Activated CD4-positive, alpha-beta T cell treated with anti-CD3 and anti-CD28 coated beads, Interleukin-2, amount 10 ng/mL, durations not matched to agents 7 days and 5 days (primary cell): ENCODE measurements at regions not wholly inside any gene's neighbourhood (a gene's known extent, or its start where the extent isn't known, plus 50 kb on each side); places are given as distances from the start of the nearest gene placed in this dataset.
A peak's percentile ranks its signal among the peaks of the same experiment; 100 is the strongest.

Source experiments
- CTCF ChIA-PET: fragments of 350-600 bp; sonication (Branson Sonifier 250); formaldehyde crosslinking; loops from one replicate; lab custom pipeline; 2021; ENCODE audit warnings: antibody characterized with exemption; lab: Charles Lee
- POLR2A ChIA-PET: fragments of 350-600 bp; sonication (Branson Sonifier 250); formaldehyde crosslinking; loops from one replicate; lab custom pipeline; 2021; ENCODE audit warnings: antibody characterized with exemption; lab: Charles Lee
- DNase-seq: peaks from one replicate; pipeline ENCODE4 v3.0.0-alpha.2; 2020
- H3K27ac Mint-ChIP-seq: one replicate; pipeline ENCODE4 v1.8.0; 2021; ENCODE audit warnings: mild to moderate bottlenecking, moderate library complexity, mixed read lengths
- H3K27me3 Mint-ChIP-seq: one replicate; pipeline ENCODE4 v1.8.0; 2021; ENCODE audit warnings: mixed read lengths
- H3K36me3 Mint-ChIP-seq: one replicate; pipeline ENCODE4 v1.8.0; 2021; ENCODE audit warnings: low read depth, mixed read lengths
- H3K4me1 Mint-ChIP-seq: one replicate; pipeline ENCODE4 v1.8.0; 2021; ENCODE audit warnings: mixed read lengths
- H3K4me3 Mint-ChIP-seq: one replicate; pipeline ENCODE4 v1.8.0; 2021; ENCODE audit warnings: mild to moderate bottlenecking, moderate library complexity, mixed read lengths
- H3K9me3 Mint-ChIP-seq: one replicate; pipeline ENCODE4 v1.8.0; 2021; ENCODE audit warnings: mixed read lengths

DNA sequence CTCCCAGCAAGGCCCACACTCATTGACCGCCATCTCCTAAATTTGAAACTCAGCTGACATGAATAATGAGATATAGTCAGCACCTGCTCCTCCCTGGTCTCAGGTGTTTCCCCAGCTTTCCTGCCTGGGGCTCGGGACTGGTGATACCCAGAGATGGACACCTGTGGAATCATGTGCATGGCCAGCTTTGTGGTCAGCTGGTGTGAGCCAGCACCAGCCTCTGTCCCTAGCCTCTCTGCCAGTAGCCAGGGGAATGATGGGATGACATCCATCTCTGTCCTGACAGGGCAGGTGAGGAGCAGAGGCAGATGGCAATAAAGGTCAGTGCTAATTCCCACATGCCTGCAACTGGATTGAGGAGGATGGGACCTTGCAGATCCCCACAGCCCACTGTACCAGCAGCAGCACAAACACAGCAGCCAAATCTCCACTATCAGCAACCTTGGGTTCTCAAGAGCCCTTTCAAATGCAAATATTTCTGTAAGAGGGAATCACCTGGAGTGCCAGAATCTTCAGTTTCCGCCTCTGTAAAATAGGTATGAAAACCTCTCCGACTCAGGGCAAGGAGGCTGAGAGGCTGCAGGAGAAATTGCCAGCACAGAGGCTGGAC lies 329.2 kb upstream of the ZMIZ1 start:
- no peak for DNase-seq
- ChIA-PET CTCF (no interaction called here), POLR2A (no interaction called here)
- Mint-ChIP-seq H3K27me3 (peaks cover 2% of the 10 kb centered on the region), H3K27ac (no peak overlapping the region), H3K4me1 (peaks cover 20% of the 10 kb centered on the region), H3K36me3 (no peaks in the 10 kb centered on the region), H3K4me3 (no peak overlapping the region), H3K9me3 (no peaks in the 10 kb centered on the region)

DNA sequence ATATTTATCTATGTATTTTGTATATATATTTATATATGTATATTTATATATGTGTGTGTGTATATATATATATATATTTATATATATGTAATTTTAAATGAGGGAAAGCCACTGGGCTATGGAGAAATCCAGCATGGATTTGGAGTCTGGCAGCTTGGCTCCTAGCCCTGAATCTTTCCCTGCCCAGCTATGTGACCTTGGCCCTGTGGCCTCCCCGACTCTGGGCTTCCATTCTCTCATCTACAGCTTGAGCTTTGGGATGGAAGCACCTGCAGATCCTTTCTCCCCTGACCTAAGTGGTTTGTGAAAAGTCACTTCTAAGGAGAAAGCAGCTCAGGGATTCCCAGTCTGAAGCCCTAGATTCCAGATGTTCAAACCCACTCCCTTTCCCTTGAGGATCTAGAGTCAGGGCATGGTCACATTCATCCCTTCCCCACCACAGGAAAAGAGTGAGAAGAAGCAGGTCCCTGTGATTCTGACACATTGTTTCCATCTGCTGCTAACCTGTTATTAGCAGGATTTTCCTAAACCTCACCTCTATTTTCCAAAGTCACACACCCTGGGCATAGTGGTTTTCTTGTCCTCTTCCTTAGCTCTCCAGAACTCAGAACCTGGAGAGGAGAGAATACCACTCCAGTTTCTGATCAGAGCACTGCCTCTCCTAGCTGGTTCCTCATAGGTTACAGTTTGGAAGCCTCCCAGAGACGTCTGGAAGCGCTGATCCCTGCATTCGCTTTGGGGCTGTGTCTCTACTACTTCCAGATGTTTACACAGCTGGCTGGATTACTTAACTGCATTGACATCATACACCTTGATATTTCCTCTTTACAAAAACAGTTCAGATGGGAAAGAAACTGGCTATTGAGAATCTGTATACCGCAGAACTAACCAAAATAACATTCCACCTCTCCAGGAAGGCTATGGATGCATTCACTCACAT lies 327.5 kb upstream of the ZMIZ1 start:
- POLR2A ChIA-PET = no interaction called here
- no peak for DNase-seq
- Mint-ChIP-seq H3K27me3 (peaks cover 2% of the 10 kb centered on the region), H3K36me3 (no peaks in the 10 kb centered on the region), H3K4me1 (peaks cover 20% of the 10 kb centered on the region), H3K9me3 (no peaks in the 10 kb centered on the region), H3K27ac (no peak overlapping the region), H3K4me3 (no peak overlapping the region)
- CTCF ChIA-PET = interaction anchor here (1.0 kb wide), 1 partner anchor 32 kb away, joined by 3 read pairs; no protein-coding TSS in a partner anchor

DNA sequence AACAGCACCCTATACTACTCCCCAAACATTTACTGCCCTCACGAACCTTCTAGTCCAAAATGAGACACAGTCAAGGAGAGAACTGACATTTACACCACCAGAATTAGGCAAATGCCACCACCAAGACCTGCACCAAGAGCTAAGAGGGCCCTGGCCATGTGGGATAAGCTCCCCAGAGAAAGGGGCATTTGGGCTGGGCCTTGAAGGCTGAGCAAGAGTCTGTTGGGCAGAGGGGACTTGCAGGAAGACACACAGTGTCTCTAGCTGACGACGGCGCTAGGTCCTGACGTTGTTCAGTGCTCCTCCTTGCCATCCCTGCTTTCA lies 326.4 kb upstream of the ZMIZ1 start:
- CTCF ChIA-PET = no interaction called here
- H3K9me3 Mint-ChIP-seq = no peaks in the 10 kb centered on the region
- POLR2A ChIA-PET = no interaction called here
- peaks cover 2% of the 10 kb centered on the region for H3K27me3 Mint-ChIP-seq
- no peaks in the 10 kb centered on the region for H3K36me3 Mint-ChIP-seq
- no peak overlapping the region for H3K27ac Mint-ChIP-seq
- DNase-seq = no peak
- H3K4me1 Mint-ChIP-seq = peaks cover 20% of the 10 kb centered on the region
- no peak overlapping the region for H3K4me3 Mint-ChIP-seq

DNA sequence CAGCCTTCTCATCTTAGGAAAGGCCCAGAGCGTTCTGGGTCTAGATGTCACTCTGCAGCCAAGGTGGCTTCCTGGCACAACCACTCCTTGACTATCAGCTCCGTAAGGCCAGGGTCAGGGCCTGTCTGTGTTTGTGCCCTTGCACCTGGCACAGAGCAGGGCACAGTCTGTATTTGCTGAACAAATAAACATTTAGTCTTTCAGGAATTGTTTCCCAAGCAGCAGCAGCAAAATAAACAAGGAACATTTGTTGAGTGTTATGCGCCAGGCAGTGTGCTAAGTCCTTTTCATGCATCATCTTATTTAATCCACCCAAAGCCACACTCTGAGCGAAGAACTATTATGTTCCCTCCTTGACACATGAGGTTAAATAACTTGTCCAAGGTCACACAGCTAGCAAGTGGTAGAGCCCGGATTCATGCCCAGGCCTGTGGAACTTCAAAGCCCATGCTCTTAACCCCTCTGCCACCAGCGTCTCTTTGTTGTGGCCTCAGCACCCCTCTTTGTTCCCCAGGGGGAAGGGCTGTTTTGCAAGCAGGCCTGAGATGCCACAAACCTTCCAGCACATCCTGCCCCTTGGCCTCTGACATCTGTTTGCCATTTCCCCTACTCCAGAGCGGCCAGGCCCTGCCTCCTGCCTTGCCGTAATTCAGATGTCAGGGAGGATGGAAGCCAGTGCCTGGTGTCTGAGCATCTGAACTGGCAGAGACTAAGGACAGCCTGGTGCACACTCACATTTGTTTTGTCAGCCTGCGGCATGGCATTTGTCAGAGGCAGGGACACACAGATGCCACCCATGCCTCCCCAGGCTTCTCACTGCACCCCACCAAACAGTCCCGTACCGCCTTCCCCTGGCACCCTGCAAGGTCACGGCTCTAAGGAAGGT lies 325.8 kb upstream of the ZMIZ1 start:
- Mint-ChIP-seq H3K4me3 (no peak overlapping the region), H3K36me3 (no peaks in the 10 kb centered on the region), H3K27me3 (peaks cover 2% of the 10 kb centered on the region), H3K4me1 (peaks cover 20% of the 10 kb centered on the region), H3K27ac (peak overlapping the region; percentile 15), H3K9me3 (no peaks in the 10 kb centered on the region)
- ChIA-PET POLR2A (no interaction called here), CTCF (no interaction called here)
- DNase-seq = peak; percentile 58

DNA sequence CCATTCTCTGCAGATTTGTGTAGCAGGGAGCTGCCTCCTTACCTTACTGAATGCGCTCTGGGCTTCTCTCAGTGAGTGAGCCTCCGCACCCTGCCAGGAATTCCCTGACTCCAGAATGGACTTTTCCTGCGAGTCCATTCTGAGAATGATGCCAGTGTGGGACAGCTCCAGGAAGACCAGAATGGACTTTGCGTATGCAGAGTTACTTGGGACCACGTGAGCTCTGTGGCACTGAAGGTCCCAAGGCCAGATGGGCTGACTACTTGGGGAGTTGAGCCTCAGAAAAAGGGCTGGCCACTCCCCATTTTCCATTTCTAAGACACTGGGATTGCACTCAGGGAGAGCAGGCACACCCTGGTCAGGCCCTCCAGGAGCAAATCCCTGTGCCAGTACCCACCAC lies 324.7 kb upstream of the ZMIZ1 start:
- Mint-ChIP-seq H3K9me3 (no peaks in the 10 kb centered on the region), H3K4me3 (no peak overlapping the region), H3K27ac (no peak overlapping the region), H3K36me3 (no peaks in the 10 kb centered on the region), H3K4me1 (peaks cover 20% of the 10 kb centered on the region), H3K27me3 (peaks cover 5% of the 10 kb centered on the region)
- ChIA-PET POLR2A (interaction anchor here (0.6 kb wide), 1 partner anchor 30 kb away, joined by 3 read pairs; no protein-coding TSS in a partner anchor), CTCF (interaction anchor here (0.8 kb wide), 1 partner anchor 451 kb away, joined by 4 read pairs; no protein-coding TSS in a partner anchor)
- no peak for DNase-seq

DNA sequence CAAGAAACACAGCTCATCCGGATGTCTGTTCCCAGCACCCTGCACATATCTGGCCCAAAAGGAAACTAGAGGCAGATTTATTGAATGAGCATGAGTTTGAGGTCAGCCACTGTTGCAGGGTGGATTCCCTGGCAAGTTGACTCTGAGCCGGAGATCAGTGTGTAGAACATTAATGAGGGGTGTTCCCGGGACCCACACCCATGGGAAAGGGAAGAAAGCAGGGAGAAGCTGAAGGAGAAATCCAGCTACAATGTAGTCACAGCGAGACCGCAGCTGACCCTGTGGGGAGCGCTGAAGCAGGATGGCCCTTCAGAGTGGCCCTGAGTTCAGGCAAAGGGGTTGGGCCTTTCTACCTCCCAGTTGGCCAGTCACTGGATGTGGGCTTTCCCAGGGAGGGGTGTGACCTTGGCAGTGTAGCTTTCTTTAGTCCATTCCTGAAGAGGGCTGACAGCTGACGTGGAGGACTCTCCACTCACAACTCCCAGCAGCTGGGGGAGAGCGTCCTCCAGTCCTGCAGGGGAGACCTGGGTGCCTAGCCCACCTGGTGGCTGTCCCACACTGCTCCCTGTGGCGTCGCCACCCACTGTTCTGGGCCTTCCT lies 324.2 kb upstream of the ZMIZ1 start:
- no peak for DNase-seq
- H3K9me3 Mint-ChIP-seq = no peaks in the 10 kb centered on the region
- CTCF ChIA-PET = interaction anchor here (0.8 to 1.0 kb wide), 2 partner anchors 10 to 451 kb away, joined by 4 read pairs; no protein-coding TSS in a partner anchor
- no peak overlapping the region for H3K4me3 Mint-ChIP-seq
- H3K36me3 Mint-ChIP-seq = no peaks in the 10 kb centered on the region
- no peak overlapping the region for H3K27ac Mint-ChIP-seq
- POLR2A ChIA-PET = interaction anchor here (0.6 kb wide), 1 partner anchor 30 kb away, joined by 3 read pairs; no protein-coding TSS in a partner anchor
- peaks cover 20% of the 10 kb centered on the region for H3K4me1 Mint-ChIP-seq
- peaks cover 7% of the 10 kb centered on the region for H3K27me3 Mint-ChIP-seq

DNA sequence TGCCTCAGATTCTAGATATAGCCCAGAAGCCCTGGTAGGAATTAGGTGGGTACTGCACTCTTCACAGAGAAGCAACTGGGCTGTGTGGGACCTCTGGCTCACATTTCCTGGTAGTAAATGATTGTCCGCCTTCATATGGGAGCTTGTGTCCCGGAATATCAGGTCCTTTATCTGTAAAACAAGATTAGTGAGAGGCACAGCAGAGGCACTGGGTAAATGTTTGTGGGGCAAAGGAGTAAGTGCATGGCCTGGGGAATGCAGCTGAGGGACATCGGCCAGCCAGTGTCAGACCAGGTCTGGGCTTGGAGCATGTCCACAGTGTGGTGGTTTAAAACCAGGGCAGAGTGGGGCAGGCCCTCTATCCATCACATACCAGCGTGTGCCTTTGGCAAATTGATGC lies 323.3 kb upstream of the ZMIZ1 start:
- Mint-ChIP-seq H3K4me1 (peaks cover 20% of the 10 kb centered on the region), H3K36me3 (no peaks in the 10 kb centered on the region), H3K27me3 (peaks cover 7% of the 10 kb centered on the region), H3K4me3 (no peak overlapping the region), H3K9me3 (no peaks in the 10 kb centered on the region), H3K27ac (no peak overlapping the region)
- POLR2A ChIA-PET = no interaction called here
- CTCF ChIA-PET = interaction anchor here (1.0 kb wide), 1 partner anchor 11 kb away, joined by 4 read pairs; no protein-coding TSS in a partner anchor
- no peak for DNase-seq

DNA sequence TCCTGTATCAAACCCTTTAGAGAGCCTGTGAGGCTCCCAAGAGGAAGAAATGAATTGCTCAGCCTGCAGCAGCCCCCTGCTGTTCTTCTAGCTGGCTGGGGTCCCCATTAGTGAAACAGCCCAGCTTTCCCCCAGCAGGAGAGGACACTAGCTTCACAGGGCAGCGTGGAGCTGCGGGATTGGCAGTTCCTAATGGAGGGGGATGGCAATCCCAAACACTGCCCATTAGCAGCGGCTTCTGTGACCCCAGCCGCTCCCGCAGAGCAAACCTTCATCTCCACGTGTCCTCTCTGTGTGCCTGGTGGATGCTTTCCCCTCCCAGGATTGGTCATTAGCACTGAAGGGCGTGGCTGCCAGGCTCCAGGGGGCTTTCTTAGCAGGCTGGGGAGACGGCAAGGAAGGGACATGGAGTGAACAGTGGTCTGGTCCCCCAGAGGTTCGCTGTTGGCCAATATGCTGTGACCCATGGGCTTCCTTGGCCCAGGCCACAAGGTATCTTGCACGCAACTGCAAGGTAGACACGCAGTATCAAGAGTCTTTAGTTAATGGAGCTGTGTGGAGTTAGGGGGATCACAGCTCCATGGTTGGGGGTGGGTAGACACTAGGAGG lies 322.5 kb upstream of the ZMIZ1 start:
- Mint-ChIP-seq H3K27me3 (peaks cover 7% of the 10 kb centered on the region), H3K4me3 (no peak overlapping the region), H3K4me1 (peaks cover 20% of the 10 kb centered on the region), H3K36me3 (no peaks in the 10 kb centered on the region), H3K9me3 (no peaks in the 10 kb centered on the region), H3K27ac (no peak overlapping the region)
- POLR2A ChIA-PET = no interaction called here
- DNase-seq = no peak
- CTCF ChIA-PET = interaction anchor here (1.7 kb wide), 1 partner anchor 16 kb away, joined by 4 read pairs; no protein-coding TSS in a partner anchor

DNA sequence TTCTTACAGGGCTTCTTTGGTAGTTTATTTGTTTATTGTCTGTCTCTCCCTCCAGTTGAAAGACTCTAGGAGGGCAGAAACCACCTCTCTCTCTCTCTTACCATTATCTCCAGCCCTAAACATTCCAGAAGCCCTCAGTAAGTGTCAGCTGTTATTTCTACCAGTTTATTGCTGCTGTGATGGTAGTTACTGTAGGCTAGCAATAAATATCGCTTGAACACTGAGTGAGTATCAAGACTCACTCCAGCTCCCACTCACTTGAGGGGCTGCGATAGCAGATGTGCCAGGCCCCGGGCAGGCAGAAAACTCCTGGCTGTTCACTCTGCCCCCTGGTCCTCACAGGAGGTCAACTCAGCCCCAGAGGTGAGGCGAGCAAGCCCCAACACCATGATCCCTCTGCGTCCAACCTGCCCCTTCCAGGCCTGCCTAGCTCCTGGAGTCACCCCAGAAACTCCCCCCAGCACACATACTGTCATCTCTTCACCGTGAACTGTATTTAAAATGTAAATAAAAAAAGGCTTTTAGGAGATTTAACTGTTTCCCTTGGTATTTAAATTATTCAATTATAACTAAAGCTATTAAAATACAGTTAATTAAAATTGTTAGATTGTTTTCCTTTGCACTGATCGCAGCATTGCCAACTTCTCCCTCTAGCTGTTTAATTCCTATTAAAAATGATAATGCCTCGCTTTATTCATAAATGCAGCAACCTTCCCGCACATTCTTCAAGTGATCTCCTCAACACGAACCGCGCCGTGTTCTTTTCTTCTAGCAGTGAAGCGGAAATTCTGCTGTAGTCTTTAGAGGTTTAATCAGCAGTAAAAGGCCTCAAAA lies 321.1 kb upstream of the ZMIZ1 start:
- POLR2A ChIA-PET = no interaction called here

DNA sequence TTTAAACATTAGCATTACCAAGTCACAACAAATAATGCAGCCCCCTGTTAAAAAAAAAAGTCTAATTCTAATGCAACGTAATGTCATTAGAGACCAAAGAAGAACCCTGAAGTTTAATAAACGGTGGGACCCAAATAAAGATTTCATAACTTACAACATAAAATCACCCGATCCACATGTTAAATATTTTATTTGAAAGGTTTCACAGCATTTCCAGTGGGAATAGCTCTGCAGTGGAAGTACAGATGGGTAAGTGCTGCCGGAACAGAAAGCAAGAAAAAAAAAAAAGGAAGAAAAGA lies 320.6 kb upstream of the ZMIZ1 start:
- POLR2A ChIA-PET = interaction anchor here (0.6 kb wide), 1 partner anchor 138 kb away, joined by 5 read pairs; no protein-coding TSS in a partner anchor
- peaks cover 9% of the 10 kb centered on the region for H3K27me3 Mint-ChIP-seq
- no peak overlapping the region for H3K4me3 Mint-ChIP-seq
- no peak overlapping the region for H3K27ac Mint-ChIP-seq
- H3K9me3 Mint-ChIP-seq = no peaks in the 10 kb centered on the region
- CTCF ChIA-PET = interaction anchor here (1.7 kb wide), 1 partner anchor 14 kb away, joined by 4 read pairs; no protein-coding TSS in a partner anchor
- peaks cover 9% of the 10 kb centered on the region for H3K4me1 Mint-ChIP-seq
- DNase-seq = no peak
- H3K36me3 Mint-ChIP-seq = no peaks in the 10 kb centered on the region

More for the DNA sequence above, 321.1 kb upstream of the ZMIZ1 start:
- H3K27ac Mint-ChIP-seq = no peak overlapping the region
- peaks cover 7% of the 10 kb centered on the region for H3K27me3 Mint-ChIP-seq
- H3K4me3 Mint-ChIP-seq = no peak overlapping the region
- DNase-seq = no peak
- no peaks in the 10 kb centered on the region for H3K36me3 Mint-ChIP-seq
- CTCF ChIA-PET = interaction anchor here (1.7 kb wide), 1 partner anchor 14 kb away, joined by 4 read pairs; no protein-coding TSS in a partner anchor
- H3K4me1 Mint-ChIP-seq = peaks cover 15% of the 10 kb centered on the region
- no peaks in the 10 kb centered on the region for H3K9me3 Mint-ChIP-seq

DNA sequence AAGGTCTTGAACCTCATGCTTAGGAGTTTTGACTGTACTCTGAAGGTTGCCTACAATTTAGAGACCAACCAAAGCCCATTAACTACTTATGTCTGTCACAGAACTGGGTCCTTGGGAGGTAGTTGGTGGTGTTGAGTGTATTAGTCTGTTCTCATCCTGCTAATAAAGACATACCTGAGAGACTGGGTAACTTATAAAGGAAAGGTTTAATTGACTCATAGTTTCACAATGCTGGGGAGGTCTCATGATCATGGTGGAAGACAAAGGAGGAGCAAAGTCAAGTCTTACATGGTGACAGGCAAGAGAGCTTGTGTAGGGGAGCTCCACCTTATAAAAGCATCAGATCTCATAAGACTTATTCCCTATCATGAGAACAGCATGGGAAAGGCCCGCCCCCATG lies 319.6 kb upstream of the ZMIZ1 start:
- H3K4me3 Mint-ChIP-seq = no peak overlapping the region
- POLR2A ChIA-PET = no interaction called here
- CTCF ChIA-PET = no interaction called here
- no peak overlapping the region for H3K27ac Mint-ChIP-seq
- DNase-seq = no peak
- H3K36me3 Mint-ChIP-seq = no peaks in the 10 kb centered on the region
- H3K4me1 Mint-ChIP-seq = peaks cover 2% of the 10 kb centered on the region
- H3K27me3 Mint-ChIP-seq = peaks cover 18% of the 10 kb centered on the region
- H3K9me3 Mint-ChIP-seq = no peaks in the 10 kb centered on the region
